Activated CD4-positive, alpha-beta T cell treated with anti-CD3 and anti-CD28 coated beads, Interleukin-2, amount 10 ng/mL, durations not matched to agents 7 days and 5 days (primary cell): ENCODE measurements at regions not wholly inside any gene's neighbourhood (a gene's known extent, or its start where the extent isn't known, plus 50 kb on each side); places are given as distances from the start of the nearest gene placed in this dataset.

Source experiments
- CTCF ChIA-PET: fragments of 350-600 bp; sonication (Branson Sonifier 250); formaldehyde crosslinking; loops from one replicate; lab custom pipeline; 2021; ENCODE audit warnings: antibody characterized with exemption; lab: Charles Lee
- POLR2A ChIA-PET: fragments of 350-600 bp; sonication (Branson Sonifier 250); formaldehyde crosslinking; loops from one replicate; lab custom pipeline; 2021; ENCODE audit warnings: antibody characterized with exemption; lab: Charles Lee
- DNase-seq: peaks from one replicate; pipeline ENCODE4 v3.0.0-alpha.2; 2020
- H3K27ac Mint-ChIP-seq: one replicate; pipeline ENCODE4 v1.8.0; 2021; ENCODE audit warnings: mild to moderate bottlenecking, moderate library complexity, mixed read lengths
- H3K27me3 Mint-ChIP-seq: one replicate; pipeline ENCODE4 v1.8.0; 2021; ENCODE audit warnings: mixed read lengths
- H3K36me3 Mint-ChIP-seq: one replicate; pipeline ENCODE4 v1.8.0; 2021; ENCODE audit warnings: low read depth, mixed read lengths
- H3K4me1 Mint-ChIP-seq: one replicate; pipeline ENCODE4 v1.8.0; 2021; ENCODE audit warnings: mixed read lengths
- H3K4me3 Mint-ChIP-seq: one replicate; pipeline ENCODE4 v1.8.0; 2021; ENCODE audit warnings: mild to moderate bottlenecking, moderate library complexity, mixed read lengths
- H3K9me3 Mint-ChIP-seq: one replicate; pipeline ENCODE4 v1.8.0; 2021; ENCODE audit warnings: mixed read lengths

DNA sequence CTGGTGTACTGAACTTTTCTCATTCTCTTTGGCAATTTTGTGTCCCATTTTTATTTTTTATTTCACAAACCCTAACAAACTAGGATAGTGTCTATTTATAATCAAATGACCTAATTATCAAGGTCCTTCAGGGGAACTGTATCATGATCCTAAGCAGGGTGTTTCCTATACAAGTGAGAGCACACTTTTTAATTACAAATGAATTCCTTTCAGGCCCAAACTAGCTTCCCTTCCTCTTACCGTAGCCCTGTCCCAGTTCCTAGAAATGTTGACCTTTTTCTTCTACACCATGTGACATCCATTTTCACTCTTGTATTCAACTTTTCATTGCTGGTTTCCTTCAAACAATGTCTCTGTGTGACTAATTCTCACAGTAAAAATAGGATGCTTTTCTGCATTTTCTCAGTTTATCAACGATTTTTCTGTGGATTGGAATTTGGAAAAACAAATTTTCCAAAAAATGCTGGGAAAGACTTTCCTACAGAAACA is 411.4 kb downstream of the CCDC91 start:
- DNase-seq = no peak
- CTCF ChIA-PET = no interaction called here
- no peaks in the 10 kb centered on the region for H3K9me3 Mint-ChIP-seq
- H3K27me3 Mint-ChIP-seq = no peaks in the 10 kb centered on the region
- H3K27ac Mint-ChIP-seq = no peak overlapping the region
- POLR2A ChIA-PET = no interaction called here
- H3K4me3 Mint-ChIP-seq = no peak overlapping the region
- H3K36me3 Mint-ChIP-seq = no peaks in the 10 kb centered on the region
- peaks cover 12% of the 10 kb centered on the region for H3K4me1 Mint-ChIP-seq

DNA sequence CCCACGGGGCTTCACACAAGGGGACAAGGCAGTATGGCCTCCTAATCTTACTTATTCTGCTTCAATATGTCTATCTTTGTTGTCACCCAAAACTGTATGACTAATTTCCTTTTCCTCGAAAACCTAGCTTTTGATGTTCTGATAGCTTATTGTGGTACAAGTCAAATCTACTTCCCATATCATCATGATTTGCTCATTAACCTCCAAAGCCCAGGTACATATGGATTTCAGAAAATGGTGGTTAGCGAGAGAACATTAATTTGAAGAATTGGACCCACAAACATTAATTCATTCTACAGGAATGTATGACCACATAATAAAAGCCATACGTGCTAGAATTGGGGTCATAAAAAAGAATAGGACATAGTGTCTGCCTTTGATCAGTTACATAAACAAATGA is 412.5 kb downstream of the CCDC91 start:
- Mint-ChIP-seq H3K27me3 (no peaks in the 10 kb centered on the region), H3K36me3 (no peaks in the 10 kb centered on the region), H3K4me1 (peaks cover 12% of the 10 kb centered on the region), H3K27ac (no peak overlapping the region), H3K4me3 (no peak overlapping the region), H3K9me3 (peaks cover 5% of the 10 kb centered on the region)
- CTCF ChIA-PET = no interaction called here
- POLR2A ChIA-PET = no interaction called here
- DNase-seq = no peak

DNA sequence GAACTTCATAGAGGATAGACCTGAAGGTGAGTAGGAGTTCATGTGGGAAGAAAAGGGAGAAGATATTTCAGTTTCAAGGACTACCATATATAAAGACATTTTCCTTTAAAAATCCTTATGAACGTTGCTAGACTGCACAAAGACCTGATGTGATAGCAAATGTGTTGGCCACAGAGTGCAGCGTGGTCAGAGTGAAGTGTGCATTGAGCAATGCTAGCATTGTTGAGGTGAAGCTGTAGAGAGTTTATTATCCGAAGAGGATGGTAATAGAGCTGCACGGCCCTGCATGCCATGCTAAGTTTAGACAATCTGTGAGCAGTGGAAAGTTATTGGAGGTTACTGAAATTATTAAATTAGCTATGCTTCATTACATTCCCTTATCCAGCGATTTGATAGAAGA is 413.0 kb downstream of the CCDC91 start:
- H3K27me3 Mint-ChIP-seq = no peaks in the 10 kb centered on the region
- peaks cover 5% of the 10 kb centered on the region for H3K9me3 Mint-ChIP-seq
- H3K4me3 Mint-ChIP-seq = no peak overlapping the region
- ChIA-PET CTCF (no interaction called here), POLR2A (no interaction called here)
- H3K4me1 Mint-ChIP-seq = peaks cover 12% of the 10 kb centered on the region
- no peak overlapping the region for H3K27ac Mint-ChIP-seq
- no peak for DNase-seq
- no peaks in the 10 kb centered on the region for H3K36me3 Mint-ChIP-seq

DNA sequence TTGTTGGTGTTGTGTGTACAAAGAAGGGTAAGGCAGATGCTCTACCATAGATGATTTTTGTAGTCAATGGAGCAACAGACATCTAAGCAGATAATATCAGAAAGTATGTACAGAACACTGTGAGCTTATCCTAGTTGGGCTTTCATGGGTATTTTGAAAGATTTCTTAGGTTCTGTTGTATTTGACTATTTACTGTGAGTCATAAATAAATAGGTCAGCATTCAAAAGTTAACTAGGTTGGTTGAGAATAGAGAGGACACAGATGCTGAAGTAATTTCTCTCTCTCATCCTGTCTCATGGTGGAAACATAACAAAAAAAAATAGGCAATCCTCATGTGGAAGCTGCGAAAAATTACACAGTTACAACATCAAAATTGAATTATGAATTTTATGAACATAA is 413.5 kb downstream of the CCDC91 start:
- H3K36me3 Mint-ChIP-seq = no peaks in the 10 kb centered on the region
- H3K4me3 Mint-ChIP-seq = no peak overlapping the region
- no peak overlapping the region for H3K27ac Mint-ChIP-seq
- peaks cover 5% of the 10 kb centered on the region for H3K9me3 Mint-ChIP-seq
- H3K27me3 Mint-ChIP-seq = no peaks in the 10 kb centered on the region
- ChIA-PET CTCF (no interaction called here), POLR2A (no interaction called here)
- H3K4me1 Mint-ChIP-seq = peaks cover 12% of the 10 kb centered on the region
- DNase-seq = no peak

DNA sequence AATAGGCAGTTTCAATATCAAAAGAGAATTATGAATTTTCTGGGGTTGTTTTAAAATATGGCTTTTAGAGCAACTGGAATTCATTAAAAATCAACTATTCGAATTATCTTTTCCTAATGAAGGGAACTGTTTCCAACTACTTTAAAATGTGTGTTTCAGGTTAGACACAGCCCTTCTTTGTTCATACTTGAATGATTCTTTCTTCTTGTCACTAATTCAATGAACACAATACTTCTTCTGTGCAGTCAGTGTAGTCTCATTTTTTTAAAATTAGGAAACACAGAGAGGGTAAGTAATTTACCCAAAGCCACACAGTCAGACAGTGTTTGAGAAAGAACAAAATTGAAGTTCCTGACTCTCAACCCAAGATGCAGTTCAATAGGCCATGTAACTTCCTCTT is 414.0 kb downstream of the CCDC91 start:
- Mint-ChIP-seq H3K27me3 (no peaks in the 10 kb centered on the region), H3K27ac (no peak overlapping the region), H3K9me3 (peaks cover 5% of the 10 kb centered on the region), H3K36me3 (no peaks in the 10 kb centered on the region), H3K4me3 (no peak overlapping the region), H3K4me1 (peaks cover 12% of the 10 kb centered on the region)
- DNase-seq = no peak
- ChIA-PET POLR2A (no interaction called here), CTCF (no interaction called here)

DNA sequence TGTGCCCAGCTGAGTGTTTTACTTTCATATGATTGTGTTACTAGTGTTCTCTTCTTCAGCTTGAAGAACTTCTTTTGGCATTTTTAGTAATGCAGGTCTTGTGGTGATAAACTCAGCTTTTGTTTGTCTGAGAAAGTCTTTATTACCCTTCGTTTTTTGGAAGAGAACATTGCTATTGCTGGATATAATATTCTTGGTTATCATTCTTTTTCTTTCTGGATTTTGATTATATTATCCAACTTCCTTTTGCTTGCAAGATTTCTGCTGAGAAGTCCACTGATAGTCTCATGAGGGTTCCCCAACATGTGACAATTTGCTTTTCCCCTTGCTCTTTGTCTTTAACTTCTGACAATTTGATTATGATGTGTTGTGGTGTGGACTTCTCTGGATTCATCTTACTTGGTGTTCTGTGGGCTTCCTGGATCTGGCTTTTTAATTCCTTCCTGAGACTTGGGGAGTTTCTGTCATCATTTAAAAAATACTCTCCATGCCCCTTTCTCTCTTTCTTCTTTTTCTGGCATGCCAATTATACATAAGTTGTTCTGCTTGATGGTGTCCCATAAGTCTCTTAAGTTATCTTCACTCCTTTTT is 416.8 kb downstream of the CCDC91 start:
- H3K9me3 Mint-ChIP-seq = peaks cover 5% of the 10 kb centered on the region
- no peak overlapping the region for H3K4me3 Mint-ChIP-seq
- ChIA-PET CTCF (no interaction called here), POLR2A (no interaction called here)
- H3K36me3 Mint-ChIP-seq = no peaks in the 10 kb centered on the region
- H3K27me3 Mint-ChIP-seq = peaks cover 3% of the 10 kb centered on the region
- no peak overlapping the region for H3K27ac Mint-ChIP-seq
- peaks cover 8% of the 10 kb centered on the region for H3K4me1 Mint-ChIP-seq
- DNase-seq = no peak

DNA sequence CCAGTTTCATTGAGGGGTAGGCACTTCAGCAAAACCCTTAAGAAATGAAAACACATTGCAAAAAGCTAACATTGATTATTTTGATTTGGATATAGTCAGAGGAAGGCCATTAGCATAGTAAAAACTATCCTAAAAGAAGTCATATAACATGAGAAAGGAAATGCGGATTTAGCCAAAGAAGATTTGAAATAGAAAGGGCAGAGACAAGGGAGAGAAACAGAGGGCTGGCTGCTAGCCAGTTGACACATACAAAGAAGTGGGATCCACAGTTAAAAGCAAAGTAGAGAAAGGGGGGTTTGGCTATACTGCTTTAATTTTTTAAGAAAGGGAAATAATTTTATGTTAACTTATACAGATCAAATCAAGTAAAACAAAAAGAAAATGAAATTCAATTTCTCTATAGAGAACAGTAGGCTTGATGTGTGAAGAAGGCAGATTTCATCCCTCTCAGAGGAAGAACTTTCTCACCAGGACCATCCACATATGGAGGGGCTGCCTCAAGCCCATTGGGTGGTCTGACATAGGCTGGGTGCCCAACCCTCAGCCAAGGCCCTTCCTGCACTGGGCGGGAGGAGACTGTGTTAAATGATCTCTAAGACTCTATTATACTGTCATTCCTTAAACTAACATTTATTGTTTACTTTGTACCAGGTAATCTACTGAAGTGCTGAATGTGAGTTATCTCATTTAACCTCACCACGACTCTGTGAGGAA is 420.3 kb downstream of the CCDC91 start:
- no peak overlapping the region for H3K4me3 Mint-ChIP-seq
- H3K9me3 Mint-ChIP-seq = peaks cover 5% of the 10 kb centered on the region
- H3K4me1 Mint-ChIP-seq = no peaks in the 10 kb centered on the region
- H3K36me3 Mint-ChIP-seq = no peaks in the 10 kb centered on the region
- CTCF ChIA-PET = no interaction called here
- POLR2A ChIA-PET = no interaction called here
- no peak overlapping the region for H3K27ac Mint-ChIP-seq
- no peak for DNase-seq
- H3K27me3 Mint-ChIP-seq = peaks cover 3% of the 10 kb centered on the region

DNA sequence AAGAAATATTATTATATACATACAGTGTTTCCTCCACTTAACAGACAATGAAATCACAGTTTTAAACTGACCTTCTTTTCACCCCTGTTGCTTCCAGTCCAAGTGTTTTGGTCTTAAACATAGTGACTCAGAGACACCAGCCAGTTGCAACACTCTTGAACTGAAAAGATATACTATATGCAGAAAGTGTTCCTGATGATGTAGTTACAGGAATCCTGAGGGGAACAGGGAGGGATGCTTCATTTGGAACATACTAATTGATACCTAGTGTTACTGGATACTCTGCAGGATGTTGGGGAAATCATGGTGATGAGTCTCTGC is 420.8 kb downstream of the CCDC91 start:
- no peak overlapping the region for H3K27ac Mint-ChIP-seq
- ChIA-PET CTCF (no interaction called here), POLR2A (no interaction called here)
- H3K4me1 Mint-ChIP-seq = no peaks in the 10 kb centered on the region
- peaks cover 5% of the 10 kb centered on the region for H3K9me3 Mint-ChIP-seq
- H3K4me3 Mint-ChIP-seq = no peak overlapping the region
- no peak for DNase-seq
- H3K36me3 Mint-ChIP-seq = no peaks in the 10 kb centered on the region
- peaks cover 3% of the 10 kb centered on the region for H3K27me3 Mint-ChIP-seq

DNA sequence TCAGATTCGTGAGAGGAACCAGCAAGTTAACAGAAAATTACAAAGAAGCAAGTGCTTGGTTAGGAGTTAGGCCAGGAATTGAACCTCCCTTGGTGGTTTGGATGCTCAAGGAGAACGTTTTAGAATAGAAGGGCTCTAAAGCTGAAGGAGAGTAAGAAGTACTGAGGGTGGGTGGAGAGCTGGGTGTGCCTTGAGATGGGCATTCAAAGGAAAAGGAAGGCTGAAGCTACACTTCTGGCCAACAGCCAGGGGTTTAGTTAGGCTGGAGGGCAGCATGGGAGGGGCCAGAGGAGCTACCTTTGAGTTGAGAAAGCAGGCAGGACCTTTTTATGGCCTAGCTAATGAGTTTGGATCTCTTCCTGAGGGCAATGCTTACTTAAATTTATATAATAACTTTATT is 421.2 kb downstream of the CCDC91 start:
- CTCF ChIA-PET = no interaction called here
- no peak overlapping the region for H3K27ac Mint-ChIP-seq
- POLR2A ChIA-PET = no interaction called here
- DNase-seq = no peak
- no peaks in the 10 kb centered on the region for H3K36me3 Mint-ChIP-seq
- H3K9me3 Mint-ChIP-seq = peaks cover 5% of the 10 kb centered on the region
- peaks cover 3% of the 10 kb centered on the region for H3K27me3 Mint-ChIP-seq
- no peaks in the 10 kb centered on the region for H3K4me1 Mint-ChIP-seq
- no peak overlapping the region for H3K4me3 Mint-ChIP-seq

DNA sequence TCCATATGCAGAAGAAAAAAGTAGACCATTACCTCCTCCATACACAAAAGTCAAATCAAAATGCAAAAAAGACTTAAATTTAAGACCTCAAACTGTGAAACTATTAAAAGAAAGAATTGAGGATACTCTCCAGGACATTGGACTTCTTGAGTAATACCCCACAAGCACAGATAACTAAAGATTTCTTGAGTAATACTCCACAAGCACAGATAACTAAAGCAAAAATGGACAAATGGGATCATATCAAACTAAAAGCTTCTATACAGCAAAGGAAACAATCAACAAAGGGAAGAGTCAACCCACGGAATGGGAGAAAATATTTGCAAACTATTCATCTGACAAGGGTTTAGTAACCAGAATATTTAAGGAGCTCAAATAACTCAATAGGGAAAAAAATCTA is 427.9 kb downstream of the CCDC91 start:
- no peak for DNase-seq
- H3K27me3 Mint-ChIP-seq = peaks cover 9% of the 10 kb centered on the region
- H3K4me1 Mint-ChIP-seq = no peaks in the 10 kb centered on the region
- H3K36me3 Mint-ChIP-seq = no peaks in the 10 kb centered on the region
- CTCF ChIA-PET = no interaction called here
- H3K4me3 Mint-ChIP-seq = no peak overlapping the region
- POLR2A ChIA-PET = no interaction called here
- no peak overlapping the region for H3K27ac Mint-ChIP-seq
- no peaks in the 10 kb centered on the region for H3K9me3 Mint-ChIP-seq

DNA sequence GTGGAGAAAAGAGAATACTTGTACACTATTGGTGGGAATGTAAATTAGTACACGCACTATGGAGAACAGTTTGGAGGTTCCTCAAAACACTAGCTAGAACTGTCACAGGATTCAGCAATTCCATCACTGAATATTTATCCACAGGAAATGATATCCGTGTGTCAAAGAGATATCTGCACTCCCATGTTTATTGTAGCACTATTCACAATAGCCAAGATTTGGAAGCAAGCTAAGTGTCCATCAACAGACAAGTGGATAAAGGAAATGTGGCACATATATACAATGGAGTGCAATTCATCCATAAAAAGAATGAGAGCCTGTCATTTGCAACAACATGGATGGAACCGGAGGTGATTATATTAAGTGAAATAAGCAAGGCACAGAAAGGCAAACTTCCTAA is 428.5 kb downstream of the CCDC91 start:
- no peak overlapping the region for H3K27ac Mint-ChIP-seq
- DNase-seq = no peak
- no peaks in the 10 kb centered on the region for H3K9me3 Mint-ChIP-seq
- ChIA-PET CTCF (no interaction called here), POLR2A (no interaction called here)
- H3K4me3 Mint-ChIP-seq = no peak overlapping the region
- peaks cover 9% of the 10 kb centered on the region for H3K27me3 Mint-ChIP-seq
- no peaks in the 10 kb centered on the region for H3K36me3 Mint-ChIP-seq
- no peaks in the 10 kb centered on the region for H3K4me1 Mint-ChIP-seq

DNA sequence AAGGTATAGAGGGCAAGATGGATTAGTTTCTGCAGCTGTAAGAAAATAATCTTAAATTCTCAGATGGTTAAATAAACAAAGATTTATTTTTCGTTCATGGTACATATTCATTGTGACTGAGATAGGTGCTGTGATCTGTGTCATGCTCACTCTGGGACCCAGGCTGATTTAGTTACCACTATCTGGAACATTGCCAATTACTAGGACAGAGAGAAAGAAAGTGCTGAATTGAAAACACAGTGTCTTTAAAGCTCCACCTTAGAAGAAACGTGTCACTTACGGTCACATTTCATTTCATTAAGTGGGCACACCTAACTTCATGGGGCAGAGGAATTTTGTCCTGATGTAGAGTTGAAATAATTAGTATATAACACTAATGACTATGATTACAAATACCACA is 430.0 kb downstream of the CCDC91 start:
- DNase-seq = no peak
- Mint-ChIP-seq H3K4me3 (no peak overlapping the region), H3K4me1 (no peaks in the 10 kb centered on the region), H3K27ac (no peak overlapping the region), H3K27me3 (peaks cover 9% of the 10 kb centered on the region), H3K36me3 (no peaks in the 10 kb centered on the region), H3K9me3 (no peaks in the 10 kb centered on the region)
- POLR2A ChIA-PET = no interaction called here
- CTCF ChIA-PET = no interaction called here

DNA sequence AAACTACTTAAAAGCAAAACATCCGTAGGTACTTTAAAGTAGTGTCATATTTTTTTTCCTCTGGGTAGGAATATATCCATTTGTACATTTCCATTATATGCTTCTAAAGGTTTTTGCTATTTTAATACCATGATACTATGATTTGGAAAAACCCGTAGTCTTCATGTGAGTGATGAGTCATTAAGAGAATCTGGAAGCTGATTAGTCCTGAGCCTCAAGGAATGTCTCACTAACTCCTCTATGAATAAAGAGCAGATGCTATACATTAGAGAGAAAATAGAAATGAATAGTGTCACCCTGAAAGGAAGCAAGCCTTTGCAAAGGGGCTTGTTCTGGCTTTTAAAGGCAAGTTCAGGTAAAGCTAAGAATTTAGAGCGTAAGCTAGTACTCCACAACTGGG is 432.1 kb downstream of the CCDC91 start:
- H3K4me3 Mint-ChIP-seq = no peak overlapping the region
- CTCF ChIA-PET = no interaction called here
- H3K27ac Mint-ChIP-seq = no peak overlapping the region

DNA sequence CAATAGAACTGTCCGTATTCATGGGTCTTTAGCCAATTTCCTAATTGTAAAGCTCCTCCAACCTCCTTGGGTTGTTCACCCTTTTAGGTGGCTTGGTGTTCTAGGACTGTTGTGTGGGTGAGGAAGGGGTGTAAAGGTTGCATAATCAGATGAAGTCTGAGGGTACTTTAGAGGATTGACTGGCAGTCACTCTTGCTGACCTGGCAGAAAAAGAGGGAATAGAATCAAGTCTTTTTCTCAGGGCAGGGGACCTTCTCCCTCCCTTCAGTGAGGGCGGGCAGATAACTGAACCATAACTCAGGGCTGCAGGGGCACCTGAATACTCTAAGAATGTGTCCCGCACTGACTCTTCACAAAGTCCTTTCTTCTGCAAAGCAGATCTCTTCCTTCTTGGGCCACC is 436.2 kb downstream of the CCDC91 start:
- H3K4me3 Mint-ChIP-seq = no peak overlapping the region

More for the DNA sequence above, 432.1 kb downstream of the CCDC91 start:
- peaks cover 2% of the 10 kb centered on the region for H3K27me3 Mint-ChIP-seq
- H3K36me3 Mint-ChIP-seq = no peaks in the 10 kb centered on the region
- no peaks in the 10 kb centered on the region for H3K9me3 Mint-ChIP-seq
- POLR2A ChIA-PET = no interaction called here
- DNase-seq = no peak
- H3K4me1 Mint-ChIP-seq = no peaks in the 10 kb centered on the region

More for the DNA sequence above, 436.2 kb downstream of the CCDC91 start:
- ChIA-PET POLR2A (no interaction called here), CTCF (no interaction called here)
- no peak for DNase-seq
- H3K9me3 Mint-ChIP-seq = no peaks in the 10 kb centered on the region
- no peaks in the 10 kb centered on the region for H3K27me3 Mint-ChIP-seq
- no peaks in the 10 kb centered on the region for H3K36me3 Mint-ChIP-seq
- H3K4me1 Mint-ChIP-seq = no peaks in the 10 kb centered on the region
- H3K27ac Mint-ChIP-seq = no peak overlapping the region
